Stromal cell of bone marrow (primary cell): ENCODE measurements at regions not wholly inside any gene's neighbourhood (a gene's known extent, or its start where the extent isn't known, plus 50 kb on each side); places are given as distances from the start of the nearest gene placed in this dataset.
"Not testable (repeated sequence)": the region's sequence is repeated elsewhere in the genome, so short reads cannot be mapped to it uniquely, and the experiment has no call there.

Experiments
- DNase-seq: peaks from one replicate; pipeline ENCODE4 v3.0.0-alpha.2; 2012; ENCODE audit warnings: low read depth

DNA sequence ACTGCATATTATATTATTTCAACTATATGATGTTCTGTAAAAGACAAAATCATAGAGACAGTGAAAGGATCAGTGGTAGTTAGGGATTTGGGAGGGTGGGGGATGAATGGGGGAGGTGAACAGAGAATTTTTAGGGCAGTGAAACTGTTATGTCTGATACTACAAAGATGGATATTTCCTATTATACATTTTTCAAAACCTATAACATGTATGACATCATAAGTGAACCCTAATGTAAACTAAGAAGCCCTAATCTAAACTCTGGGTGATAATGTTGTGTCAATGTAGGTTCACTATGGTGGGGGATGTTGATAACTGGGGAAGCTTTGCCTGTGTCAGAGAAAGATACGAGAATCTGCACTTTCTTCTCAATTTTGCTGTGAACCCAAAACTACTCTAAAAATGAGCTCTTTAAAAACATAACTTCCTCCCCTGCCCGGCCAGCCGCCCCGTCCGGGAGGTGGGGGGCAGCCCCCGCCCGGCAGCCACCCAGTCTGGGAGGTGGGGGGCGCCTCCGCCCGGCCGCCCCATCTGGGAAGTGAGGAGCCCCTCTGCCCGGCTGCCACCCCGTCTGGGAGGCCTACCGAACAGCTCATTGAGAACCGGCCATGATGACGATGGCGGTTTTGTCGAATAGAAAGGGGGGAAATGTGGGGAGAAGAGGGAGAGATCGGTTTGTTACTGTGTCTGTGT lies 234.4 kb downstream of the RPIA start:
- DNase-seq = no peak

DNA sequence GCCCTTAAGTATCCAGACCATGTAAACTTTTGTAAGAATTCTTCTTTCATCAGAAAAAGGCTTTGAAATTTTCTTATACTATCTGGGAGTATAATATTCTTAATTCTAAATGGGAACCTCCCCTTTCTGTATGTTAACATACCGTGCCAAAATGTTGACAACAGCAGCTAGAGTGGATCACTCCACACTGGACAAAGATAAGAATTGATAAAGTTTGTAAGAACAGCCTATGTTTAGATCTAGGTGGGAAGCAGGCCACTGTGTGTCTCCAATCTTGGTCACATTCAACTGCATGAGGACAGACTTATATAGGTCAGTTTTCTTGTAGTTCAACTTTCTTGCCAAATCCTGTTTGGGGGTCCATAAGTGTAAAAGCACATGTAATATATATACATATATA lies 235.7 kb downstream of the RPIA start:
- DNase-seq = no peak

DNA sequence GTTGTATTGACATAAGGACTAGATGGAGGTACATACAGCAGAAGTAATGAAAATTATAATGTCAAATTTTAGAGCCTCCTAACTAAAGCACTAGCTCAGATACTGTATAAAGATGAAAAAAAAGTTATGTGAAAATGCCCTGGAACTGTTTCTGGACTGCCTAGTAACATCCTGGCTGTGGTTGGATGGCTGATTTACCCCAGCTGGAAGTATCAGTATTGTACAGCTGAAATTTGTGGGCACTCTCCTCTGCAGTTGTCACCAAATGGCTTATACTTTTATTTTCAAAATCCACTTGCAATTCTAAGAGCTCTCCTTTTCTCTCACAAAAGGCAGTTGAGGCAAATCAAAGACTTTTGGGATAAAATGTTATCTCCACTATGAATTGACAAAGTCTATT lies 239.2 kb downstream of the RPIA start:
- DNase-seq = no peak

DNA sequence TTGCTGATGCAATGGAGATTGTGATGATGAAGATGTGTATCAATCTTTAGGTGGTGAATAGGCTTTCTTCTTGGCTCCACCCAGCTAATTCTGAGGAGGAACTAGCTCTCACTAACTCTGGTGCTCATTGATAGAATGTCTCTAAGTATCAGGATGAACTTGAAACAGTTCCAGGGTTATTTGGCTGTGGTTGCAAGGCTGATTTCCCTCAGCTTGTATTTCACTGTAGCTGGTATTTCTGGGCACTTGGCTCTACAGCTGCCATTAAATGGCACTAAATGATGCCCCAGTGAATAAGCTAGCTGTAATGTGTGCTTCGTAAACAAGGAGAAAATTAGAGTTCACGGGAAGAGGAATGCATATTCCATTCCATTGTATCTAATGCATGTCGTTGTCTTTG lies 241.2 kb downstream of the RPIA start:
- no peak for DNase-seq

DNA sequence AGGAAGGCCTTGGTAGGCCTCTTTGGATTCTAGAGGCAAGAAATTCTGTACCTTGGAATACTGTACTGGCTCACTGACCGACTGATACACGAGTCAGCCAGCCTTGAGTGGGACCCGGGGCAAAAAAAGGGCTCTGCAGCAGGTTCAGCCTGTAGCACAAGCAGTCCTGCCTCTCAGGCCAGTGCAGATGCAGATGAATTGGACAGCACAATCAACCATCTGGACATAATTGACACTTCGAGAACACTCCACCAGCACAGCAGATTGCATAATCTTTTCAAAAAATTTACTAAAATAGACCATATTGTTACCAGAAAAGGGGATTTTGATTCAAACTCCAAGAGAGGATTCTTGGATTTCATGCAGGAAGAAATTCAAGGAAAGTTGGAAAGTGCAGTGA lies 241.6 kb downstream of the RPIA start:
- DNase-seq = no peak

GRCh38 chr2:88933980-88934379 lies 242.5 kb downstream of the RPIA start:
- DNase-seq = no peak

- not testable (repeated sequence) for DNase-seq
Measured at GRCh38 chr2:88941178-88941577, 249.7 kb downstream of the RPIA start.

GRCh38 chr2:88942798-88943197 lies 251.3 kb downstream of the RPIA start:
- no peak for DNase-seq

- no peak for DNase-seq
Measured at GRCh38 chr2:88949336-88949735, 257.9 kb downstream of the RPIA start.

DNA sequence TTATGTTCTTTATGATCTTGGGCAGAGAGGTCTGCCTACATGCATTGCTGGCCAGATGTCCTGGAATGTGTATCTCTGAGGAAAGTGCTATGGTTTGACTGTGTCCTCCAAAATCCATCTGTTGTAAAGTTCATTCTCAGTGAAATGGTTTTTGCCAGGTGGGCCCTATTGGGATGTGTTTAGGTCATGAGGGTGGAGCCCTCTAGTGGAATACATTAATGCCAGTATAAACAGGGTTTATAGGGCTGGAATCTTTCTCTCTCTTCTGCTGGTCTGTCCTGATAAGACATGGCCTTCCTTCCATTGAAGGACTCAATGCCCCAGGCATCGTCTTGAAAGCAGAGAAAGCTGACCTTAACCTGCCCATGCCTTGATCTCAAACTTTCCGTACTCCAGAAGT lies 258.5 kb downstream of the RPIA start:
- no peak for DNase-seq

- DNase-seq = no peak
Measured at GRCh38 chr2:88955607-88956006, 264.1 kb downstream of the RPIA start.

GRCh38 chr2:88959480-88960204 lies 268.2 kb downstream of the RPIA start:
- peak; percentile 6 for DNase-seq

- DNase-seq = not testable (repeated sequence)
Measured at GRCh38 chr2:88961323-88961722, 269.9 kb downstream of the RPIA start.

DNA sequence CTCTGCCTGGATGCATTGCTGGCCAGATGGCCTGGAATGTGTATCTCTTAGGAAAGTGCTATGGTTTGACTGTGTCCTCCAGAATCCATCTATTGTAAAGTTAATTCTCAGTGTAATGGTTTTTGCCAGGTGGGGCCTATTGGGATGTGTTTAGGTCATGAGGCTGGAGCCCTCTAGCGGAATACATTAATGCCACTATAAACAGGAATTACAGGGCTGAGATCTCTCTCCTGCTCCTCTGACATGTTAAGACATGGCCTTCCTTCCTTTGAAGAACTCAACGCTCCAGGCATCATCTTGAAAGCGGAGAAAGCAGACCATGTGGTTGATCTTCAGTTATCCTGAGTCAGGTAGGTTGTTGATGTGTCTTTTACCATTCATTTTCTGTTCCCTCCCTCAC lies 276.4 kb downstream of the RPIA start:
- no peak for DNase-seq

- not testable (repeated sequence) for DNase-seq
Measured at GRCh38 chr2:88978011-88978410, 286.5 kb downstream of the RPIA start.

- DNase-seq = not testable (repeated sequence)
Measured at GRCh38 chr2:88978446-88978845, 287.0 kb downstream of the RPIA start.

- not testable (repeated sequence) for DNase-seq
Measured at GRCh38 chr2:88984079-88984478, 292.6 kb downstream of the RPIA start.

GRCh38 chr2:88986721-88987330 lies 295.4 kb downstream of the RPIA start:
- DNase-seq = not testable (repeated sequence)

GRCh38 chr2:88988617-88989016 lies 297.1 kb downstream of the RPIA start:
- DNase-seq = not testable (repeated sequence)

DNA sequence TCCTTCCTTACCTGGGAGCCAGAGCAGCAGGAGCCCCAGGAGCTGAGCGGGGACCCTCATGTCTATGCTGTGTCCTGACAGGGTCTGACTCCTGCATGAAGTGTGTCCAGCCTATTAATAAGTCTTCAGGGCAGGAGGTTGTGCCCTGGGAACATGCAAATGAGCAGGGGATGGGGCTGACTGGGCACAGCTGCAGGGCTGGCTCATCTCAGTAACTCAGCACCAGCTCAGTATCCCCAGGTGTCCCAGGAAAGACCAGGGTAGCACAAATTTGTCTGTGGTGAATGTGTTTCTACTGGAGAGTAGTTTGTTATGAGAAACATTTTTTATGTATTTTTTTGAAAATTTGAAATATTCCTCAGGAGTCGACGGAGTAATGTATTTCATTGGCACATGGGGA lies 301.3 kb downstream of the RPIA start:
- DNase-seq = not testable (repeated sequence)

DNA sequence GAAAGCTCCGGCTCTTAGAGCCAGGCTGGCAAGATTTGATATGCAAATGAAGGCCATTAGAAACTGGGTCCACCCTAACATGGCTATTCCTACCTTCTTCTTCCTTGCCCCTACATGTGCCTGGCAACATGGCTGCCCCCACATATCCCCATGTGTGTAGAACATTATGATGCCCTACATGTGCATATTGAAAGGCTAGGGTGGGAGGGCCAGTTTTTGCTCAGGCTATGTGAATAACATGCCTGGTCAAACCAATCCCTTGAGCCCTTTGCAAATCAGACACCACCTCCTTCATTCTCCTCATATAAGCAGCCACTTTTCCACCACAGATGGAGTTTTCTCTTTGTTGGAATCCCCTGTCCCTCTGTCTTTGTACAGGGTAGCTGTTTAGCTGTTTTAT lies 303.4 kb downstream of the RPIA start:
- not testable (repeated sequence) for DNase-seq

DNA sequence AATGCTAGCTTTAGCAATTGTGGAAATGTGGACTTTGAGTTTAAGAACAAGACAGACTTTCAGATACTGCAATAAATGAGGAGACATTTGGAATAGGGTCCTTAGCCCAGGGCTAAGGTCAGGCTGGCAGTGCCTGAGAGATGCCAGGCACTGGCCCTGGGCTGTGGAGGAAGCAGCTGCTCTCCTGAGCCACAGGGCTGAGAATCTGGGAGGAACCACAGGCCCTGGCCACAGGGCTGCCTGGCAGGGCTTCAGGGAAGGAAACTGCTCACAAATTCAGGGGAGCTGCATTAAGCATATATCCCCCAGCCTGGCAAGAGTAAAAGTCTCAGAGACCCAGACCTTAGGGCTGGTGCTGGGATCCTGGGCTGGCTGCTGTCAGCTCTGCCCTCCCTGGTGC lies 305.1 kb downstream of the RPIA start:
- not testable (repeated sequence) for DNase-seq

- no peak for DNase-seq
Measured at GRCh38 chr2:88999365-88999764, 307.9 kb downstream of the RPIA start.
